MCF 10A (cell line): ENCODE measurements at regions not wholly inside any gene's neighbourhood (a gene's known extent, or its start where the extent isn't known, plus 50 kb on each side); places are given as distances from the start of the nearest gene placed in this dataset.
"Not testable (repeated sequence)": the region's sequence is repeated elsewhere in the genome, so short reads cannot be mapped to it uniquely, and the experiment has no call there.

ENCODE experiments used
- BruUV-seq: library from RNA; stranded (reverse); fragments of 400-500 nt; replicated peaks from 2 replicates; lab custom pipeline; 2021; lab: Mats Ljungman, UMichigan
- CTCF ChIA-PET: fragments of 300-600 bp; sonication (Branson Sonifier 250); formaldehyde crosslinking; extraction: SDS; loops from one replicate; lab custom pipeline; 2021; ENCODE audit warnings: antibody characterized with exemption, inconsistent platforms; lab: Yijun Ruan, JAX
- POLR2A ChIA-PET: fragments of 300-600, 350-650 bp; sonication (Branson Sonifier 250); formaldehyde crosslinking; extraction: SDS; loops from one replicate; lab custom pipeline; 2020; ENCODE audit warnings: antibody characterized with exemption, inconsistent platforms; lab: Yijun Ruan, JAX
- DNase-seq: peaks from one replicate; pipeline ENCODE4 v3.0.0-alpha.2; 2018; ENCODE audit not compliant: unreplicated experiment
- H3K27ac Mint-ChIP-seq: one replicate; pipeline ENCODE4 v1.8.0; 2022; ENCODE audit warnings: mild to moderate bottlenecking, low read depth, mixed read lengths; ENCODE audit not compliant: unreplicated experiment
- H3K27me3 Mint-ChIP-seq: one replicate; pipeline ENCODE4 v1.8.0; 2022; ENCODE audit warnings: mixed read lengths; ENCODE audit not compliant: insufficient read depth, unreplicated experiment
- H3K36me3 Mint-ChIP-seq: one replicate; pipeline ENCODE4 v1.8.0; 2022; ENCODE audit warnings: mild to moderate bottlenecking, moderate library complexity, mixed read lengths; ENCODE audit not compliant: insufficient read depth, unreplicated experiment
- H3K4me1 Mint-ChIP-seq: one replicate; pipeline ENCODE4 v1.8.0; 2022; ENCODE audit warnings: mixed read lengths; ENCODE audit not compliant: insufficient read depth, unreplicated experiment
- H3K4me3 Mint-ChIP-seq: one replicate; pipeline ENCODE4 v1.8.0; 2022; ENCODE audit warnings: mild to moderate bottlenecking, moderate library complexity, mixed read lengths; ENCODE audit not compliant: unreplicated experiment
- H3K9me3 Mint-ChIP-seq: one replicate; pipeline ENCODE4 v1.8.0; 2022; ENCODE audit warnings: mixed read lengths; ENCODE audit not compliant: unreplicated experiment
- intact Hi-C: fragments of 100-400 bp; cut with micrococcal nuclease; formaldehyde crosslinking; loops from 2 replicates; pipeline ENCODE4 v1.14.1; 2022
- TF ChIP-seq, protein P1 (sequence below): fragments of 200-600 bp; IDR thresholded peaks from one replicate; pipeline ENCODE4 v1.8.0; 2022; ENCODE audit warnings: antibody characterized with exemption, mild to moderate bottlenecking; ENCODE audit not compliant: unreplicated experiment

- intact Hi-C loops: no loop called here
- Mint-ChIP-seq H3K27ac (no peak overlapping the region), H3K4me1 (no peaks in the 10 kb centered on the region)
These were observed 1077.5 kb downstream of the PCDH9 start for GRCh38 chr13:66152596-66152995.

GRCh38 chr13:66144357-66144756, 1085.8 kb downstream of the PCDH9 start:
- H3K9me3 Mint-ChIP-seq: peaks cover 14% of the 10 kb centered on the region
- H3K27me3 Mint-ChIP-seq, intact Hi-C loops, BruUV-seq, CTCF ChIA-PET, H3K4me1 Mint-ChIP-seq, H3K27ac Mint-ChIP-seq, POLR2A ChIA-PET, DNase-seq, H3K36me3 Mint-ChIP-seq, H3K4me3 Mint-ChIP-seq: not testable (repeated sequence)

More at GRCh38 chr13:66152596-66152995, 1077.5 kb downstream of the PCDH9 start:
- POLR2A ChIA-PET: no interaction called here
- no peak overlapping the region for H3K4me3 Mint-ChIP-seq
- H3K27me3 Mint-ChIP-seq: no peaks in the 10 kb centered on the region
- CTCF ChIA-PET: no interaction called here
- BruUV-seq: no TSS peak
- H3K9me3 Mint-ChIP-seq: no peaks in the 10 kb centered on the region
- no peak for DNase-seq
- no peaks in the 10 kb centered on the region for H3K36me3 Mint-ChIP-seq
- TF ChIP-seq, protein P1, sequence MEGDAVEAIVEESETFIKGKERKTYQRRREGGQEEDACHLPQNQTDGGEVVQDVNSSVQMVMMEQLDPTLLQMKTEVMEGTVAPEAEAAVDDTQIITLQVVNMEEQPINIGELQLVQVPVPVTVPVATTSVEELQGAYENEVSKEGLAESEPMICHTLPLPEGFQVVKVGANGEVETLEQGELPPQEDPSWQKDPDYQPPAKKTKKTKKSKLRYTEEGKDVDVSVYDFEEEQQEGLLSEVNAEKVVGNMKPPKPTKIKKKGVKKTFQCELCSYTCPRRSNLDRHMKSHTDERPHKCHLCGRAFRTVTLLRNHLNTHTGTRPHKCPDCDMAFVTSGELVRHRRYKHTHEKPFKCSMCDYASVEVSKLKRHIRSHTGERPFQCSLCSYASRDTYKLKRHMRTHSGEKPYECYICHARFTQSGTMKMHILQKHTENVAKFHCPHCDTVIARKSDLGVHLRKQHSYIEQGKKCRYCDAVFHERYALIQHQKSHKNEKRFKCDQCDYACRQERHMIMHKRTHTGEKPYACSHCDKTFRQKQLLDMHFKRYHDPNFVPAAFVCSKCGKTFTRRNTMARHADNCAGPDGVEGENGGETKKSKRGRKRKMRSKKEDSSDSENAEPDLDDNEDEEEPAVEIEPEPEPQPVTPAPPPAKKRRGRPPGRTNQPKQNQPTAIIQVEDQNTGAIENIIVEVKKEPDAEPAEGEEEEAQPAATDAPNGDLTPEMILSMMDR: no peak

- TF ChIP-seq, protein P1: no peak
- Mint-ChIP-seq H3K4me3 (no peak overlapping the region), H3K36me3 (peaks cover 4% of the 10 kb centered on the region), H3K9me3 (no peaks in the 10 kb centered on the region), H3K27me3 (no peaks in the 10 kb centered on the region), H3K27ac (no peak overlapping the region), H3K4me1 (peaks cover 8% of the 10 kb centered on the region)
- no TSS peak for BruUV-seq
- ChIA-PET CTCF (no interaction called here), POLR2A (no interaction called here)
- DNase-seq: no peak
- intact Hi-C loops: no loop called here
These were observed 1090.4 kb downstream of the PCDH9 start for GRCh38 chr13:66139701-66140100.

- no peak overlapping the region for H3K27ac Mint-ChIP-seq
- intact Hi-C loops: no loop called here
- H3K4me3 Mint-ChIP-seq: no peak overlapping the region
- peaks cover 4% of the 10 kb centered on the region for H3K36me3 Mint-ChIP-seq
- H3K9me3 Mint-ChIP-seq: no peaks in the 10 kb centered on the region
- no peak for DNase-seq
- CTCF ChIA-PET: no interaction called here
- TF ChIP-seq, protein P1: no peak
- POLR2A ChIA-PET: no interaction called here
- no peaks in the 10 kb centered on the region for H3K27me3 Mint-ChIP-seq
- peaks cover 8% of the 10 kb centered on the region for H3K4me1 Mint-ChIP-seq
- no TSS peak for BruUV-seq
These were observed 1090.9 kb downstream of the PCDH9 start for GRCh38 chr13:66139250-66139649.
